ENCODE measurements at regions not wholly inside any gene's neighbourhood (a gene's known extent, or its start where the extent isn't known, plus 50 kb on each side); places are given as distances from the start of the nearest gene placed in this dataset.

DNA sequence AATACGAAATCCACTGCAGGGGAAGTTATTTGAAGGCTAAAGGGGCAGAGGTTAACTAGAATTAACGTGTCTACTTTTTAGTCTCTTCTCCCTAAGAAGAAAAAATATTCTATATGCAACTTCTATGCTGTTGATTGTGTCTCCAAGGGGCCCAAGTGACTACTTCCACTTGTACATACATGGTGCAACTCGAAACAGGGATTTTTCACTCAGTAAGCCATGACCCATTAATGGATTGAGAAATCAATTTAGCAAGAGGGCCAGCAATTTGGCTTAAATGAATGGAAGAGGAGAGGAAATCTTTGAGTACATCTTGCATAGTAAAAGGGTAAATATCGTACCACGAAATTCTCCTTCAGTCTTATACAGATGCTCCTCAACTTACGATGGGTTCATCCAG is 151.1 kb upstream of the HES1 start:
- ChIA-PET POLR2A (no interaction called here), CTCF (no interaction called here)
- Mint-ChIP-seq H3K4me1 (no peaks in the 10 kb centered on the region), H3K4me3 (no peak overlapping the region), H3K36me3 (no peaks in the 10 kb centered on the region), H3K27me3 (peaks cover 18 to 20% of the 10 kb centered on the region in 2 donors), H3K9me3 (peaks cover 0 to 3% (median 0%) of the 10 kb centered on the region in 5 donors), H3K27ac (no peak overlapping the region)
- Histone ChIP-seq H3K27me3 (ENCODE audit: insufficient read depth, low read length, poor library complexity, severe bottlenecking) (no peaks in the 10 kb centered on the region), H3K9me3 (ENCODE audit: low read length) (no peaks in the 10 kb centered on the region), H3K4me1 (ENCODE audit: insufficient read depth, low read length) (no peaks in the 10 kb centered on the region), H3K36me3 (ENCODE audit: insufficient read depth, low read length) (no peaks in the 10 kb centered on the region), H3K27ac (ENCODE audit: low read depth, low read length) (no peak overlapping the region), H3K4me3 (ENCODE audit: low read length) (no peak overlapping the region)
- DNase-seq: no peak

DNA sequence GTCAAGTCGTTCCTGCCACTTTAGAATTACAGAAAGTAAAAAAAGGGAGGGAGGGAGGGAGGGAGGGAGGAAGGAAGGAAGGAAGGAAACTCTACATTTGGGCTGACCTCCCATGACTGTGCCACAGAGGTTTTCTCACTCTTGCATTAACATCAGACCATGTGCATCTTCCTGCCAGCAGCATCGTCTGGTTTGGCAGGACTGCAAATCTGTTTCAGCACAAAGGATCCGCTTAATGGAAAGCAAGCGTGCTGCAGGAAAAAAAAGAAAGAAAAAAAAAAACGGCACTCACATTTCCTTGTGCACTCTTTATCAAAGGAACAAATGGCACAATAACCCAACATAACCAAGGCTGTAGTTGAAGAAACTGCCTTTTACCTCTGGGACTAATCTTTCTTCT is 148.8 kb upstream of the HES1 start:
- peaks cover 18 to 19% of the 10 kb centered on the region in 2 donors for H3K27me3 Mint-ChIP-seq
- Histone ChIP-seq H3K4me1 (ENCODE audit: insufficient read depth, low read length) (no peaks in the 10 kb centered on the region), H3K9me3 (ENCODE audit: low read length) (no peaks in the 10 kb centered on the region), H3K27me3 (ENCODE audit: insufficient read depth, low read length, poor library complexity, severe bottlenecking) (no peaks in the 10 kb centered on the region), H3K27ac (ENCODE audit: low read depth, low read length) (no peak overlapping the region), H3K4me3 (ENCODE audit: low read length) (no peak overlapping the region), H3K36me3 (ENCODE audit: insufficient read depth, low read length) (no peaks in the 10 kb centered on the region)
- H3K9me3 Mint-ChIP-seq: peaks cover 0 to 4% (median 0%) of the 10 kb centered on the region in 5 donors
- H3K4me1 Mint-ChIP-seq: no peaks in the 10 kb centered on the region
- ChIA-PET CTCF (no interaction called here), POLR2A (no interaction called here)
- H3K27ac Mint-ChIP-seq: no peak overlapping the region
- no peak overlapping the region for H3K4me3 Mint-ChIP-seq
- DNase-seq: no peak
- no peaks in the 10 kb centered on the region for H3K36me3 Mint-ChIP-seq

DNA sequence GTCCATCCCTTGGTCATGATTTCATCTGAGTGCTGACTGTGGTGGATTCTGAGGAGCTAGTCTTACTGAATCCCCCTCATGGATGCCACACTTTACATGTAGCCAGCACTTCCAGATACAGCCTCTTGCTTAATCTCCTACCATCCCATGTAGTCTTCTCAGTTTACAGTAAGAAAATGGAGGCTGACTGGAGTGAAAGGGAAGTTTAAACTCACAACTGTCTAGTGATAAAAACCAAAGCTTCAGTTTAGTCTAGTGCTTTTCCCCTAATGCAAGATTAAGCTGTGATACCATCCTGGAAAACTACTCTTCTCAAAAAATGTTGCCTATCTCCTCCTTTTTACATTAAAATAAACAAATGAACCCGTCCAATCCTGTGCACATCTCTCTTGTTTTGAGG is 146.8 kb upstream of the HES1 start:
- Histone ChIP-seq H3K4me1 (ENCODE audit: insufficient read depth, low read length) (no peaks in the 10 kb centered on the region), H3K4me3 (ENCODE audit: low read length) (no peak overlapping the region), H3K27ac (ENCODE audit: low read depth, low read length) (no peak overlapping the region), H3K9me3 (ENCODE audit: low read length) (no peaks in the 10 kb centered on the region), H3K27me3 (ENCODE audit: insufficient read depth, low read length, poor library complexity, severe bottlenecking) (no peaks in the 10 kb centered on the region), H3K36me3 (ENCODE audit: insufficient read depth, low read length) (no peaks in the 10 kb centered on the region)
- Mint-ChIP-seq H3K27ac (no peak overlapping the region), H3K4me3 (no peak overlapping the region), H3K27me3 (peaks cover 13 to 19% of the 10 kb centered on the region in 2 donors), H3K9me3 (peaks cover 0 to 4% (median 0%) of the 10 kb centered on the region in 5 donors), H3K4me1 (no peaks in the 10 kb centered on the region), H3K36me3 (no peaks in the 10 kb centered on the region)
- POLR2A ChIA-PET: no interaction called here
- DNase-seq: no peak
- CTCF ChIA-PET: no interaction called here

DNA sequence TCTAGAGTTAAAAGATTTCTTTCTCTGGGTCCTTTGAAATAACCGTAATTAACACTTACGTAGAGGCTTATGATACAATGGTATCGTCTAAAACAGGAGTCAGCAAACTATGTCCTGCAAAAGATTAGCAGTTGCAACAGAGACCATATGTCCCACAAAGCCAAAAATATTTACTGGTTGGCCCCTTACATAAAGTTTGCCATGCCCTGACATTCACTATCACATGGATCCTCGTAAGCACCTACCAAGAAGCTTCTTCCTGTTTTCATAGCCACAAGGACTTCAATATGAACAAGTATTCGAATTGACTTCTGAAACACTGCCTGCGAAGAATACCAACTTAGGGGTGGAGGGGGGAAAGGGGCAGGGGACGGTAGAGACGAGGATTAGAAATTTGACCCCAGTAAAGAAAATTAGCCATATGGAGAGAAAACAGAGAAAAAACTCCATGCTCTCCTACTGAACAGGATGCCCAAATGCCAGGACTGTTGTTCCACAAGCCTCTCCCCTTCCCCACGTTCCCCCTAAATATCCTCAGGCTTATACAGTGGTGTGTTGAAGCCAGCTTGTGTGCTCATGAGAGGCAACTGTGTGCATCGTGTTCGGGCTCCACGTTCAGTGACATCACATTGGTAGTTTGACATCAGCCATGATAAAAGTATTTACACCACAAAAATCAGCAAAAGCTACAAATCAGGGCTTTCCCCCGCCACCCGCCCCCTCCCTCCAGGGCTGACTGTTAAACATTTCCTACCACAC is 144.1 kb upstream of the HES1 start:
- peaks cover 6 to 24% of the 10 kb centered on the region in 2 donors for H3K27me3 Mint-ChIP-seq
- Histone ChIP-seq H3K4me1 (ENCODE audit: insufficient read depth, low read length) (no peaks in the 10 kb centered on the region), H3K27me3 (ENCODE audit: insufficient read depth, low read length, poor library complexity, severe bottlenecking) (no peaks in the 10 kb centered on the region), H3K36me3 (ENCODE audit: insufficient read depth, low read length) (no peaks in the 10 kb centered on the region), H3K4me3 (ENCODE audit: low read length) (no peak overlapping the region), H3K27ac (ENCODE audit: low read depth, low read length) (no peak overlapping the region), H3K9me3 (ENCODE audit: low read length) (no peaks in the 10 kb centered on the region)
- no peak overlapping the region for H3K27ac Mint-ChIP-seq
- peaks cover 0 to 4% (median under 1%) of the 10 kb centered on the region in 5 donors for H3K9me3 Mint-ChIP-seq
- H3K4me1 Mint-ChIP-seq: no peaks in the 10 kb centered on the region
- H3K4me3 Mint-ChIP-seq: no peak overlapping the region
- ChIA-PET CTCF (no interaction called here), POLR2A (no interaction called here)
- no peak for DNase-seq
- no peaks in the 10 kb centered on the region for H3K36me3 Mint-ChIP-seq

DNA sequence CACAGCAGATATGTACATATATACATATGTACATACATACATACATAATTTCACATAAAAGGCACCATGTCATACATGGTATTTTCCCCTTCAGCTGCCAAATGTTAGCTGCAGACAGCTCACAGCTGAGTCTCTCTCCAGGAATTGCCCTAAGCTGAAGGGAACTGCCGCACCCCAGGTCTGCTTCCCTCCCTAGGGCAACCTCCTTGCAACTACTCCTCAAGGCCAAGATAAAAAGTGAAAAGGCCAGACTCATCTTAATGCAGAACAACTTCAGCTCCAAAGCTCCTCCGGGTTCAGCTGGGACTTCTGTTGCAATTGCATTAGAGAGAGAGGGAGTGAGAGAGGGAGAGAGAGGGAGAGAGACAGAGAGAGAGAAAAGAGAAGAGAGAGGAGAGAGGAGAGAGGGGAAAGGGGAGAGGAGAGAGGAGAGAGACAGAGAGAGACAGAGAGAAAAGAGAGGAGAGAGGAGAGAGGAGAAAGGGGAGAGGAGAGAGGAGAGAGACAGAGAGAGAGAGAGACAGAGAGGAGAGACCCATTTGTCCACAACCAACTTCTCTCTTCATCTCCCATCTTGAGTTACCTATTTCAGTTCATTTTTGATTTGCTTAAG is 143.4 kb upstream of the HES1 start:
- H3K4me1 Mint-ChIP-seq: no peaks in the 10 kb centered on the region
- H3K27ac ChIP-seq (ENCODE audit: low read depth, low read length): no peak overlapping the region

DNA sequence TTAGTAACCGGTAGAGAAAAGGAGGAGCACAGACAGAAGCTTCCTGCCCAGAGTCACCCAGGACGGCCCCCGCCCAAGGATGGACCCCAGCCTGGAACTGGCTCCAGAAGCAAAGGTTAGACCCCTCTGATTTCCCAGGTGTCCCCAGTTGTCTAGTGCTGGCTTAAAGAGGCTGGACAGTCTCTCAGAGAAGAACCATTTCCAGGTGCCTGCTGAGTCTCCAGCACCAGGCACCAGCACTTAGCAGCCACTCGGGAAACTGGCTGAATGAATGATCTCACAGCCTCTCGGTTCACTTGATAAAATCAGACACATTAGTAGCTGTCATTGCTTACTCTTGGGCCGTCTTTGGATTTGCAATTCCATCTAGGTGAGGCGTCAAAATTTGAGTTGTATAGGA is 139.7 kb upstream of the HES1 start:
- Histone ChIP-seq H3K27ac (ENCODE audit: low read depth, low read length) (no peak overlapping the region), H3K4me3 (ENCODE audit: low read length) (no peak overlapping the region), H3K9me3 (ENCODE audit: low read length) (no peaks in the 10 kb centered on the region), H3K4me1 (ENCODE audit: insufficient read depth, low read length) (no peaks in the 10 kb centered on the region), H3K36me3 (ENCODE audit: insufficient read depth, low read length) (no peaks in the 10 kb centered on the region), H3K27me3 (ENCODE audit: insufficient read depth, low read length, poor library complexity, severe bottlenecking) (no peaks in the 10 kb centered on the region)
- POLR2A ChIA-PET: no interaction called here
- H3K36me3 Mint-ChIP-seq: no peaks in the 10 kb centered on the region
- peaks cover 4 to 38% of the 10 kb centered on the region in 2 donors for H3K27me3 Mint-ChIP-seq
- H3K4me3 Mint-ChIP-seq: no peak overlapping the region
- peaks cover 0 to 3% (median 0%) of the 10 kb centered on the region in 5 donors for H3K9me3 Mint-ChIP-seq
- CTCF ChIA-PET: no interaction called here
- H3K27ac Mint-ChIP-seq: no peak overlapping the region
- no peak for DNase-seq
- H3K4me1 Mint-ChIP-seq: no peaks in the 10 kb centered on the region

More for the DNA sequence above, 143.4 kb upstream of the HES1 start:
- DNase-seq: no peak
- H3K9me3 ChIP-seq (ENCODE audit: low read length): no peaks in the 10 kb centered on the region
- CTCF ChIA-PET: no interaction called here
- no peak overlapping the region for H3K4me3 ChIP-seq (ENCODE audit: low read length)
- Mint-ChIP-seq H3K36me3 (no peaks in the 10 kb centered on the region), H3K27ac (no peak overlapping the region), H3K9me3 (peaks cover 0 to 4% (median 2%) of the 10 kb centered on the region in 5 donors), H3K27me3 (peaks cover 6 to 27% of the 10 kb centered on the region in 2 donors), H3K4me3 (no peak overlapping the region)
- H3K4me1 ChIP-seq (ENCODE audit: insufficient read depth, low read length): no peaks in the 10 kb centered on the region
- no peaks in the 10 kb centered on the region for H3K36me3 ChIP-seq (ENCODE audit: insufficient read depth, low read length)
- H3K27me3 ChIP-seq (ENCODE audit: insufficient read depth, low read length, poor library complexity, severe bottlenecking): no peaks in the 10 kb centered on the region
- POLR2A ChIA-PET: no interaction called here

DNA sequence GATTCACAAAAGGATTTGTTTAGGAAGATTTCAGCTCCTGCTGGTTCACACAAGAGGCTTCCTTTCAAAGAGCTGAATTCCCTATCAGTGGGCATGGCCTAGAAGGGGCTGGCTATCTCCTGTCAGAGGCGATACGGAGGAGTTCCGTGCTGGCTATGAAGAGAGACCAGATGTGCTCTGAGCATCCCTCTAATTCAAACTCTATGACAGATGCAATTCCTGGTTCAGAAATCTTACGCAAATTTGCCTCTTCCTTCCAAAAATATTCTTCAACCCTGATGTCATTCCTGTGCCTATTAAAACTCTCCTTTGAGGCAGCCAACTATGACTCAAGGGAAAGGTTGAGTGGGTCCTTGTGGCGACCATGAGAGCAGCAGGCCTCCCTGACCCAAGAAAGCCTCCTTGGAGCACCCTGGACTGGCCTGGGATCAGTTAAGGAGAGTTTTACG is 139.3 kb upstream of the HES1 start:
- H3K9me3 ChIP-seq (ENCODE audit: low read length): no peaks in the 10 kb centered on the region
- ChIA-PET POLR2A (no interaction called here), CTCF (no interaction called here)
- Mint-ChIP-seq H3K4me3 (no peak overlapping the region), H3K4me1 (no peaks in the 10 kb centered on the region), H3K27ac (no peak overlapping the region), H3K27me3 (peaks cover 7 to 40% of the 10 kb centered on the region in 2 donors), H3K9me3 (peaks cover 0 to 3% (median 0%) of the 10 kb centered on the region in 5 donors), H3K36me3 (no peaks in the 10 kb centered on the region)
- no peaks in the 10 kb centered on the region for H3K27me3 ChIP-seq (ENCODE audit: insufficient read depth, low read length, poor library complexity, severe bottlenecking)
- DNase-seq: no peak
- no peak overlapping the region for H3K4me3 ChIP-seq (ENCODE audit: low read length)
- H3K36me3 ChIP-seq (ENCODE audit: insufficient read depth, low read length): no peaks in the 10 kb centered on the region
- no peak overlapping the region for H3K27ac ChIP-seq (ENCODE audit: low read depth, low read length)
- no peaks in the 10 kb centered on the region for H3K4me1 ChIP-seq (ENCODE audit: insufficient read depth, low read length)

DNA sequence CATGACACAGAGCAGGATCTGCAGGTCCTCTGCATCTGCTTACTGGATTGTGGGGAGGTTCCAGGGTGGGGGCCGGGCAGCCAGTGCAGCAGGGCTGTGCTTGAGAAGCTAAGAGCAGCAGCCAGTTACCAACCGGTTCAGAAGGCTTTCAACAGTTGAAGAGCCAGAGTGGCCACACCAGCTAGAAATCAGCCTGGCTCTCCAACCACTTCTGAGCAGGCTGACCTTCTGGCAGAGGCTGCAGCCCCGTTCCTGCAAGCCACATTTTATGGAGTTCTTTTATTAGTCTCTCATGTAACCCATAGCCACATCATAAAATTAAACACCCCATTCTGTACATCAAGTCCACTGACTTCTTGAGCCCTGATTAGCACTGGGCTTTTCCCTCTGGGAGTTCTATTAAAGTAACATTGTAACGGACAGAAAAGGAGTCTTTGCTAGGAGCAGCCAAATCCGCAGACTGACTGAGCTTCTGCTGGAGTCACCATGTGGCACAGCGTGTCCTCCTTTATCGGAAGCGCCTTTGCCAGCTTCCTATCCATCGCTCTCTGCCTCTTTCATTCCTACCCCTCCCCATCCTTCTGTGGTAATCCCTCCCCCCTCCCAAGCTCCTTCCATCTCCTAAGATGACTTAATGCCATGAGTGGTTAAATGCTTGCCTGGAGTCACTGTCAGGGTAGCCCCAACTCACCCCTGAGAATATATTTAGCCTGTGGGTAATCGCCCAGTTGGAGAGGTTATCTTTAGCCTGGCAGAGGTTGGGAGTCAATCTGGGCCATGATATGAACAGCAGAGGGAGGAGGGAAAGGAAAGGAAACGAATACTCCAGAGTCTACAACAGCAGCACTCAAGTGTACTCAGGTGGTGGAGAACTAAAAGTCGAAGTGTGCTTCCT is 138.5 kb upstream of the HES1 start:
- Mint-ChIP-seq H3K27ac (no peak overlapping the region), H3K9me3 (peaks cover 0 to 3% (median 0%) of the 10 kb centered on the region in 5 donors)

More for the DNA sequence above, 138.5 kb upstream of the HES1 start:
- POLR2A ChIA-PET: no interaction called here
- no peak overlapping the region for H3K4me3 Mint-ChIP-seq
- H3K27ac ChIP-seq (ENCODE audit: low read depth, low read length): no peak overlapping the region
- H3K36me3 Mint-ChIP-seq: no peaks in the 10 kb centered on the region
- no peaks in the 10 kb centered on the region for H3K36me3 ChIP-seq (ENCODE audit: insufficient read depth, low read length)
- peaks cover 0 to 3% (median 1%) of the 10 kb centered on the region in 3 donors for H3K4me1 Mint-ChIP-seq
- H3K9me3 ChIP-seq (ENCODE audit: low read length): no peaks in the 10 kb centered on the region
- CTCF ChIA-PET: no interaction called here
- no peak for DNase-seq
- H3K4me1 ChIP-seq (ENCODE audit: insufficient read depth, low read length): no peaks in the 10 kb centered on the region
- H3K27me3 ChIP-seq (ENCODE audit: insufficient read depth, low read length, poor library complexity, severe bottlenecking): no peaks in the 10 kb centered on the region
- peaks cover 11 to 48% of the 10 kb centered on the region in 2 donors for H3K27me3 Mint-ChIP-seq
- no peak overlapping the region for H3K4me3 ChIP-seq (ENCODE audit: low read length)

Measured in CD8-positive, alpha-beta memory T cell (primary cell).